NCI-H146 treated with DMSO at 0.1 percent for 48 hours (cell line): ENCODE measurements at regions not wholly inside any gene's neighbourhood (a gene's known extent, or its start where the extent isn't known, plus 50 kb on each side); places are given as distances from the start of the nearest gene placed in this dataset.

Source experiments
- DNase-seq: peaks from one replicate; lab custom pipeline; 2025; ENCODE audit not compliant: unreplicated experiment; lab: John Stamatoyannopoulos, UW

GRCh38 chr2:222146488-222146887 lies 152.3 kb downstream of the PAX3 start:
- no peak for DNase-seq

- DNase-seq, result no peak
Observed at GRCh38 chr2:222142027-222142426, 156.8 kb downstream of the PAX3 start.

GRCh38 chr2:222136106-222136630 lies 162.6 kb downstream of the PAX3 start:
- no peak for DNase-seq

- DNase-seq, result no peak
Observed at GRCh38 chr2:222134654-222135053, 164.1 kb downstream of the PAX3 start.

- DNase-seq, result no peak
Observed at GRCh38 chr2:222133897-222134296, 164.9 kb downstream of the PAX3 start.

GRCh38 chr2:222130855-222131254 lies 167.9 kb downstream of the PAX3 start:
- DNase-seq, result no peak

- DNase-seq, result no peak
Observed at GRCh38 chr2:222127660-222128059, 171.1 kb downstream of the PAX3 start.

- no peak for DNase-seq
Observed at GRCh38 chr2:222120933-222121332, 177.9 kb downstream of the PAX3 start.

- DNase-seq, result no peak
Observed at GRCh38 chr2:222115296-222115695, 183.5 kb downstream of the PAX3 start.

- no peak for DNase-seq
Observed at GRCh38 chr2:222108957-222109585, 189.7 kb downstream of the PAX3 start.

- DNase-seq, result no peak
Observed at GRCh38 chr2:222108497-222108896, 190.3 kb downstream of the PAX3 start.

- DNase-seq, result no peak
Observed at GRCh38 chr2:222105046-222105445, 193.8 kb downstream of the PAX3 start.

GRCh38 chr2:222102575-222103349 lies 196.0 kb downstream of the PAX3 start:
- no peak for DNase-seq

GRCh38 chr2:222100704-222101699 lies 197.8 kb downstream of the PAX3 start:
- DNase-seq, result no peak

- DNase-seq, result no peak
Observed at GRCh38 chr2:222088561-222088960, 210.2 kb downstream of the PAX3 start.

GRCh38 chr2:222087998-222088397 lies 210.8 kb downstream of the PAX3 start:
- no peak for DNase-seq

- DNase-seq, result no peak
Observed at GRCh38 chr2:222082201-222082600, 216.6 kb downstream of the PAX3 start.

- no peak for DNase-seq
Observed at GRCh38 chr2:222080141-222080540, 218.7 kb downstream of the PAX3 start.

GRCh38 chr2:222076973-222077690 lies 221.7 kb downstream of the PAX3 start:
- no peak for DNase-seq

- DNase-seq, result no peak
Observed at GRCh38 chr2:222074674-222075073, 224.1 kb downstream of the PAX3 start.

- no peak for DNase-seq
Observed at GRCh38 chr2:222071911-222072310, 226.9 kb downstream of the PAX3 start.
